NB4 (cell line): ENCODE measurements at regions not wholly inside any gene's neighbourhood (a gene's known extent, or its start where the extent isn't known, plus 50 kb on each side); places are given as distances from the start of the nearest gene placed in this dataset.

Experiments
- DNase-seq: peaks from one replicate; pipeline ENCODE4 v3.0.0; 2010; ENCODE audit warnings: low read depth
- H3K4me3 ChIP-seq: one replicate; pipeline ENCODE4 v1.5.1; 2011; ENCODE audit warnings: mild to moderate bottlenecking, low read depth, low read length, moderate library complexity
- CTCF ChIP-seq: IDR thresholded peaks from one replicate; pipeline ENCODE4 v1.5.1; 2012; ENCODE audit warnings: low read depth, low read length
- MYC ChIP-seq: IDR thresholded peaks from 2 replicates; pipeline ENCODE4 v1.6.1; 2011; ENCODE audit warnings: low read depth, low read length
- POLR2A ChIP-seq: IDR thresholded peaks from 2 replicates; pipeline ENCODE4 v1.6.1; 2011; ENCODE audit warnings: mild to moderate bottlenecking; ENCODE audit not compliant: insufficient read length; ENCODE audit errors: extremely low read depth
- TF ChIP-seq, protein P1 (sequence below): IDR thresholded peaks from 2 replicates; pipeline ENCODE4 v1.6.1; 2011; ENCODE audit warnings: low read depth, low read length

DNA sequence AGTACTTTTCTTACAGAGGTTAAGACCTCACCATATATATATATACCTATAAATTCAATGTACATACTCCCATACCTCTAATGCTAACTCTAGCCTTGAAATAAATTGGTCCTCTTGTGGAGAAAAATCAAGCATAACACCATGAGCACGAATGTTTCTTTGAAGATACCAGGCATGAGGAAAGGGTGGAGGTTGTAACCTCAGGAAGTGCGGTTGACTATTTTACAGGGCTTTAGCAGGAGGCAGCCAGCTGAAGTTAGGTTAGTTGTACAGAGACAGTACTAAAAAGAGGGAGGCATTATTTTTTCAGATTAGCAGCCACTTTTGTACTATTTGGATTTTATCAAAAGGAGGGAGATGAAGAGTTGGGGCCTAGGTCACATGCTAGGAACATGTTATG lies 767.0 kb downstream of the OTOL1 start:
- no peak overlapping the region for H3K4me3 ChIP-seq
- TF ChIP-seq CTCF, result no peak
- no peak for DNase-seq

DNA sequence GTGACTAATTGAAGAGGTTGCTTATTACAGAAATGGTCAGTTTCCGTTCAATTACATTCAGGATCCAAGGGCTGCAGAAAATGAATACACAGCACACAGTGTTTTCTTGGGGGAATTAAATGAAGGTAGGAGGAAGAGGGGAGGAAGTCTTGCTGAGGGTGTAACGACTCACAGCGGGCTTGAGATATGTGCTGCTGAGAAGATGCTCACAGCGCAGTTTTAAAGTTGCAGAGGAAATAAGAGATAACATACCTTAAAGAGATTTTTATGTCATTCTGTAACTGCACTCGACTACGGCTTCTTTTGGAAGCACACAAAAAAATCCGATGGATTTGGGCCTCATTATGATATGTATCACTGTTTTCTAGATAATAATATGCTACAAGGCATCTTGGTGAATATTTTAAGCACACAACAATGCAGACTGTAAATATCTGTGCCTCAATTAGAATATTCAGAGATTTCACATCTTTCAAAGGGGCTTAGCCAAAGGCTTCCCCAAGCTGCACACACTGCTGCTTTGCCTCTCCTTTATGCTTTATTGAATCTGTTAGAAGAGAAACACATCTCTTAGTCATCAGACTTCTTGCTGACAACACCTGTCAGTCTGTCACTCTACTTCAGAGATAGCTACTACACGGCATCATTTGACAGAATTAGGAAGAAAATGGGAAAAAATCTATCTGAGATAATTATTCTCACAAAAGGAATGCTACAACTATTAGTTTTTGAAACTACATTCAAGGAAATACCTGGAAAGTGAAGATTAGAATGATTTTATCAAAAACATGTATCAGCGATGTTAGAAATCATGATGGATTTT lies 773.2 kb downstream of the OTOL1 start:
- TF ChIP-seq MYC (no peak), POLR2A (no peak), CTCF (no peak)
- TF ChIP-seq, protein P1, sequence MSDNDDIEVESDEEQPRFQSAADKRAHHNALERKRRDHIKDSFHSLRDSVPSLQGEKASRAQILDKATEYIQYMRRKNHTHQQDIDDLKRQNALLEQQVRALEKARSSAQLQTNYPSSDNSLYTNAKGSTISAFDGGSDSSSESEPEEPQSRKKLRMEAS, result no peak
- DNase-seq, result no peak
- H3K4me3 ChIP-seq, result no peak overlapping the region

DNA sequence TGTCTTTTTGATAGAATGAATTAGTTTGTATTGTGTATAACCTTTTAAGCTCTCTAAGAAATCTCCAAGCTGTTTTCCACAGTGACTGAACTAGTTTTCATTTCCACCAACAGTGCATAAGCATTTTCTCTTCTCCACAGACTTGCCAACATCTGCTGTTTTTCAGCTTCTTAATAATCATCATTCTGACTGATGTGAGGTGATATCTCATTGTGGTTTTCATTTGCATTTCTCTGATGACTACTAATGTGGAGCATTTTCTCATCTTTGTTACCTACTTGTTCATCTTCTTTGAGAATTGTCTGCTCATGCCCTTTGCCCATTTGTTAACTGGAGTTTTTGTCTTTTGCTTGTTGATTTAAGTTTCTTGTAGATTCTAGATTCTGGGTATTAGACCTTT lies 777.5 kb downstream of the OTOL1 start:
- no peak for TF ChIP-seq MYC
- TF ChIP-seq, protein P1, result no peak
- TF ChIP-seq POLR2A, result no peak
- TF ChIP-seq CTCF, result no peak
- no peak overlapping the region for H3K4me3 ChIP-seq
- no peak for DNase-seq

DNA sequence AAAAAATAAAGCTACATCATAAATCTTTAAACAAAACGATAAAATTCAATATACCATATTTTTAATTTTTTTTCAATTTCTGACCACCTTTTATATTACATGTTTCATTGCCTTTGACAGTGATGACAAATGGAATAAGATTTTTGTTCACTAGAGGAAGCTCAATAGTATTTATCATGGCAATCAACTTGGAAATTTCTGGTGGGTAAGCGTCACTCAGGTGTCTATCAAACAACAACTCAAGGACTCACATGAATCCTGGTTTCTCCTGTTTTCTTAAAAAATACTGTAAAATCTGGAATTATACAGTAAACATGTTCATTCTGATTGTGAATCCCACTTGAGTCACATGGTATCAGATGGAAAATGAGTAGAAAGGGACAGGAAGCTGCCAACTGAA lies 782.2 kb downstream of the OTOL1 start:
- TF ChIP-seq CTCF, result no peak
- no peak for TF ChIP-seq POLR2A
- TF ChIP-seq MYC, result no peak
- TF ChIP-seq, protein P1, result no peak
- no peak overlapping the region for H3K4me3 ChIP-seq
- no peak for DNase-seq

- no peak for TF ChIP-seq POLR2A
- TF ChIP-seq, protein P1, result no peak
- DNase-seq, result no peak
- no peak overlapping the region for H3K4me3 ChIP-seq
Observed at GRCh38 chr3:162285259-162285658, 788.7 kb downstream of the OTOL1 start.

GRCh38 chr3:162287600-162287999 lies 791.0 kb downstream of the OTOL1 start:
- no peak for DNase-seq
- no peak overlapping the region for H3K4me3 ChIP-seq
- TF ChIP-seq MYC (no peak), CTCF (no peak), POLR2A (no peak)
- TF ChIP-seq, protein P1, result no peak
